GM18507 (cell line): ENCODE measurements at regions not wholly inside any gene's neighbourhood (a gene's known extent, or its start where the extent isn't known, plus 50 kb on each side); places are given as distances from the start of the nearest gene placed in this dataset.
"Not testable (repeated sequence)": the region's sequence is repeated elsewhere in the genome, so short reads cannot be mapped to it uniquely, and the experiment has no call there.

Experiments used
- DNase-seq: peaks from one replicate; pipeline ENCODE4 v3.0.0; 2011; ENCODE audit warnings: low read depth; ENCODE audit not compliant: insufficient read length; ENCODE audit errors: extremely low spot score
- FAIRE-seq: peaks from 2 replicates; lab custom pipeline; 2011; peaks lifted over from hg19 to GRCh38; lab: Jason Lieb, UNC

DNA sequence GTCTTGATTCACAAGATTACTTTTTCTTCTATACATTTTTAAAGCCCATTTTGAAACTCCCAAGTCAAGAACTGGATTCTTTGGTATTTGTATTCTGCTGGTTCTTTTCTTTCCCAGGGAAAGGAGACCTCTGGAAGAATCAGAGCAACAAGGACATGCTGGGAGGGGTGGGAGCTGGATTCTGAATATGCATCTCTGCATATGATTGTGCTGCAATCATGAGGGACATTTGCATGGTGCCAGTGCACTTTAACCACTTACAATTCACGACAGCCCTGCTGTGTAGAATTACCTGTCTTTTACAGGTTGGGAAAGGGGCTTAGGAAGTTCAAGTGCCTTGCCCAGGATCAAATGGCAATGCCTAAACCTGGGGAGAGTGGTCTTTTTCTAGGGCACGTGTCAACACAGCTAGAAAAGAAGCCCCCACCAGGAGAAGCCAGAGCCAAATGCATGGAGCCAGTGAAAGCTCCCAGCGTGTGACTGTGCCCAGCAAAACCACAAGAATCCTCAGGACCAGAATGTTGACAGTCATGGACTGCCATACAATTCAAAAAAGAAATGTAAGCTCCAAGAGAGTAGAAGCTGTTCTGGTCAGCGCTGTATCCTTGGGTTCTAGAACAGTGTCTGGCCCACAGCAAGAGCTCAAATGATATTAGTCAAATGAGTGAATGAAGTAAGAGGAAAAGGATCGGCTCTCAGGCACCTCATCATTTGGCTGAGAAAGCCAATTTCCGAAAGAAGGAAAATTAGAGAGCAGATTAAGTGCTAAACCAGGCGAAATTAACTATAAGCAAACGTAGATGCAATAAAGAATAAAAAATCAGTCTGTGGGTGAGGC lies 84.5 kb upstream of the MEF2A start:
- no peak for DNase-seq
- FAIRE-seq, result no peak

DNA sequence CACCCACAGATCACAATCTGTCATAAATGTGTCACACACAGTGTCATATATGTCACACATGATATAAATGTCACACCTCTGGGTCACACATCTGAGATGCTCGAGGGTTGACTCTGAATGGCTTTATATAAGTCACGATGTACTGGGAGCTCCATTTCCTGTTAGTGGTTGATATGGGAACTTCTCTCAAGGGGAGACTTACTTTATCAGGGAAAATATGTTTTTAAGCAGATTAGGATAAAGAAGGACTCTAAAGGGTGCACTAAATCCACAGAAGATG lies 83.9 kb upstream of the MEF2A start:
- no peak for FAIRE-seq

DNA sequence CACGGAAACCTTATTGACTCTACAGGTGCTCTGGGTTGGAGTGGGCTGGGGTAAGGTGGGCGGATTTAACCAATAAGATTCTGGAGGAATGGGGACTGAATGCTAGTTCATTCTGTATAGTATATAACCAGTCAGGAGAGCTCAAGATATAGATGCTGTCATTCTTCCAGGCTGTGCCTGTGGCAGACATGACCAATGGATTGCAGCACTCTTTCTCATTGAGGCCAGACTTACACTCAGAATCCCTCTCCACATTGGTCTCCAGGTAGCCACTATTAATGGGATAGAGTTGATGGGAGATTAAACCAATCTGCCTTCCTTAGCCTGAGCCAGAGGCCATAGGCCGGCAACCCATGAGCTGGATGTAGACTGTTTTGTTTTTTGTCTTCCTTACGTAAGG lies 82.8 kb upstream of the MEF2A start:
- FAIRE-seq (no peak), DNase-seq (no peak)

More for the DNA sequence above, 83.9 kb upstream of the MEF2A start:
- DNase-seq, result no peak

DNA sequence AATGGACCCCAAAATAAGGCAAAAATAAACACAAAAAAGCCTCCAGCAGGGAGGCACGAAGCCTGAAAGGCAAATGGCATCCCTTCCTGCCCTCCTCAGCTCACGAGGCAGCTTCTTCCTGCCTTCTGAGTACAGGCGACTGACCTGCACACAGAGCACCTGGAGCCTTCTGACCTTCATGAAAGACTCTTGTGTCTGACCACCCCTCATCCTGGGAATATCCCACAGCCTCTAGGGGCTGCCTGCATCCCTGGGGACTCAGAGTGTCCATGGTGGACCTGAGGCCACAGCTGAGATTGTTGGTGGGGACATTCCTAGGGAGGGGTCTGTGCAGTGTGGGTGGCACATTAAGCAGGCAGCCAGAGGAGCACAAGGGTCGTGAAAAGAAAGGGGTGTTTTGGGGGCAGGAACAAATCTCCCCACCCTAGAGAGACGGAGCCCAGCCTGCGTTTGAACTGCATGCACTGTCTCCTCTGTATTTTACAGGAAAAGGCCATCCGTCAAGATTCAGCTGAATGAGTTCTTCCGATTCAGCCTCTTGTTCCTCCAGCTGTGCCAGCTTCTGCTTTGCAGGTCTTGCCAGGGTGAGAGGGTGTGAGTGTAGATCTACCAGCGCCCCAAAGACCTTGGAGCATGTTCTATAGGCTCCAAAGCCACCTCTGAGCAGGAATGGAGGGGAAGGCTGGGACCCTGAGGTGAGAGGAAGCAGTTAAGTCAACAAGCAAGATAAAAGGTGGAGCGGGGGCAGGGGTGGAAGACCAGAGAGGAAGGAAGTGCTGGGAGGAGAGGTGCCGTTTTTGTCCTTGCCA lies 80.4 kb upstream of the MEF2A start:
- FAIRE-seq (no peak), DNase-seq (no peak)

DNA sequence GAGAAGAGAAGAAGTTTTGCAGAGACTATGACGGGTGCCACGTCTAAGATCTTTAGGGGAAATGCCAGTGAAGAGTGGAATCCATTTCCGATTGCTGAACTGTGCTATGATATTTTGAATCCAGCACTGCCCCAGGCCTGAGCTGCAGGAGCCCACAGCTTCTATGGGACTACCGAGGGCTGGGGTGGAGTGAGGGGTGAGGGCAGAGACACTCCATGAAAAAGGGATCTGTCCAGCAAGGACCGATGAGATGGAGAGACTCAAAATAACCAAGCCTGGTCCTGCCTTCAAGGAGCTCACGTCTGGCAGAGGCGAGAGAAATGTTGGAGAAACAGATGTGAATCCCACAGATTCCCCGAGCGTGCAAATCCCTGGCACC lies 79.8 kb upstream of the MEF2A start:
- DNase-seq, result no peak
- no peak for FAIRE-seq

DNA sequence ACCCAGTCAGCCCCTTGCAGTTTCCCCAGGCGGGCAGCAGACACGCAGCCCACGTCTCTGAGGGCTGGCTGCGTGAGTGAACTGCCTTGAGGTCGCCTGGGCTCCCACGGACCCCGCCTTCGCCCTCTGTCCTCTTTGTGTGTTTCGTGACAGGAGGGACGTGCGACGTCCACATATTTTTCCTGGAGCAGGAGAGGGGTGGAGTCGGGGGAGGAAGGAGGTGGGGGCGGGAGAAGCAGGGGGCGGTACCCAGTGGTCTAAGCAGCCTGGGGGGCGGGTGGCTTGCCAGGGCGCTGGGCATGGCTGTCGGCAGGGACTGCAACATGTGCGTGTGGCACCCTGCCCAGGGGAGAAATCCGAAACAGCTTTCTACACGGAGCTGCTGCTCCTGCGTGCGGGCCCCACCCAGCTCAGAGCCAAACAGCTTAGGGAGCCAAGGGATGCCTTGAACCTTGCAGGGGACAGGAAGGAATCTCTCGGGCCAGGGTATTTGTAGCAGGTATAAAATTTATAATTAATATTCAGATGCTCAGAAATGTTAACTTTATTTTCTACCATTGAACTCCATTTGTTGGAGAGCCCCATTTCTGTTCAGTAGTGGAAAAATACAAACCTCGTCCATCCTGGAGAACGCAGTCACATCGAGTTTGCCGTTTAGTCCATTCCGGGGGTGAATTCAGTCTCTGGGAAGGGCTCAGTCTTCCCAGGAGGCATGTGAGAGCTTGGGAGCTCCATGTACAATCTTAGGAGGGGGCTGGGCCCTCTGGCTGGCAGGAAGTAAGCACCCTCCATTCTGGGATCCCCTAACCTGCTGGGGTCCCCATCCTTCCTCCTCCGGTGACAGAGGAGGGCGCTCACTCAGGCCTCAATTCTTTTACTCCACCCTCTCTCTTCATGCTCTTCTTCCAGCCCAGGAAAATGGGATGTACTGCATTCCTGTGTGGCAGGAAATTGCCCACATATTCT lies 79.1 kb upstream of the MEF2A start:
- FAIRE-seq, result no peak
- DNase-seq, result no peak

DNA sequence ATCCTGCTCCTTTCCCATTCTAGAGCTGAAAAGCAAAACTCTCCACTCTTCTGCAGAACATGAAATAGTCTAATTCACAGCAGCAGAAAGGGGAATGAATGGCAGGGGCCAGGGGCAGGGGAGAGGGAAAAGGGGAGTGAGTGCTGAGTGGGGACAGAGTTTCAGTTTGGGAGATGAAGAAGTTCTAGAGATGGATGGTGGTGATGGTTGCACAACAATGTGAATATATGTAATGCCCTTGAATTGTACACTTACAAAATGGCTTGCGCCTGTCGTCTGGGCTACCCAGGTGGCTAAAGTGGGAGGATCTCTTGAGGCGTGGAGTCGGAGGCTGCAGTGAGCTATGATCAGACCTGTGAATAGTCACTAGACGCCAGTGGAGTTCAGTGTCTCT lies 78.5 kb upstream of the MEF2A start:
- DNase-seq, result no peak
- no peak for FAIRE-seq

DNA sequence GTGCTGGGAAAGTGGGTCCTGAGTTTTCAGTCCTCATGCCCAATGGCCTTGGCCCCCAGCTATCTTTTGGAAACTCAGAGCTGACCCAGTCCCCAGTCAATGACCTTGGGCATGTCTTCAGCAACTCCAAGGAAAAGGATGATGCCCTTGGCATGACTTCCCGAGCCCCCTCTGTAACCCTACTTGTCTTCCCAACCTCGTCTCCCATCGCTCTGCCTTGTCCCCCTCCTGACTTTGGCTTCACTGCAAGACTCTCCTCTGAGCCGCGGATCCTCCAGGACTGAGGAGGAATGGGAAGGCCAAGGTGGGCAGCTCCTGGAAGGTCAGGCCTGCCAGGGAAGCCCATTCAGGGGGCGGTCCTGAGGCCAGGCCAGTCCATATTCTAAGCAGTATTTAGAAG lies 73.5 kb upstream of the MEF2A start:
- DNase-seq (no peak), FAIRE-seq (no peak)

DNA sequence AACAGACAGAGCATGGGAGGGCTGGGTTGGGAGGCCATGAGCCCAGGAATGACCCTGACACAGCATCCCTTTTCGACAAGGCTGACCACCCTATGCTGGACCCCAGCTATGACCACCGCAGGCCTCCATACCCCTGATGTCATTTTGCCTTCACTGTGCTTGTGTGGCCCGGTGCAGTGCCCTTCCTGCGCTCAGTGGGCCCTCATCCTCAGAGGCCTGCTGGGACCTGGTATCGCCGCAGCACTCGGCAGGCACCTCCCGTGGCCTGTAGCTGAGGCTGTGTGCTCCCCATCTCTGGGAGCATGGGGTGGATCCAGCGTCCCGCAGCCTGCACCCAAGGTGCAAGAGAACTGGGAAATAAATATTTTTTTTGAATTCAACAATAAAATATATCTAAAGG lies 73.1 kb upstream of the MEF2A start:
- no peak for DNase-seq
- FAIRE-seq, result no peak

DNA sequence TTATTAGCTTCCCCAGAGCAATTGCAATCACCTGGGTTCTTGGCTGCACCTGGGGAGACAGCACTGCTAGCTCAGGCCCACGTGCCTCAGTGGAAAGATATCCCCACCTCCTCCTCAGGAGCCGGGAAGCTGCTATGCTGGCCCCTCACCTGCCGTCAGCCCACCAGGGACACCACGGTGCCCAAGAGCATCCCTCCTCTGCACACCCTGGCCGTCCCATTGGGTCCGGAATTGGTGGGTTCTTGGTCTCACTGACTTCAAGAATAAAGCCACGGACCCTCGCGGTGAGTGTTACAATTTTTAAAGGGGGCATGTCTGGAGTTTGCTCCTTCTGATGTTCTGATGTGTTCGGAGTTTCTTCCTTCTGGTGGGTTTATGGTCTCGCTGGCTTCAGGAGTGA lies 72.3 kb upstream of the MEF2A start:
- FAIRE-seq (no peak), DNase-seq (no peak)

DNA sequence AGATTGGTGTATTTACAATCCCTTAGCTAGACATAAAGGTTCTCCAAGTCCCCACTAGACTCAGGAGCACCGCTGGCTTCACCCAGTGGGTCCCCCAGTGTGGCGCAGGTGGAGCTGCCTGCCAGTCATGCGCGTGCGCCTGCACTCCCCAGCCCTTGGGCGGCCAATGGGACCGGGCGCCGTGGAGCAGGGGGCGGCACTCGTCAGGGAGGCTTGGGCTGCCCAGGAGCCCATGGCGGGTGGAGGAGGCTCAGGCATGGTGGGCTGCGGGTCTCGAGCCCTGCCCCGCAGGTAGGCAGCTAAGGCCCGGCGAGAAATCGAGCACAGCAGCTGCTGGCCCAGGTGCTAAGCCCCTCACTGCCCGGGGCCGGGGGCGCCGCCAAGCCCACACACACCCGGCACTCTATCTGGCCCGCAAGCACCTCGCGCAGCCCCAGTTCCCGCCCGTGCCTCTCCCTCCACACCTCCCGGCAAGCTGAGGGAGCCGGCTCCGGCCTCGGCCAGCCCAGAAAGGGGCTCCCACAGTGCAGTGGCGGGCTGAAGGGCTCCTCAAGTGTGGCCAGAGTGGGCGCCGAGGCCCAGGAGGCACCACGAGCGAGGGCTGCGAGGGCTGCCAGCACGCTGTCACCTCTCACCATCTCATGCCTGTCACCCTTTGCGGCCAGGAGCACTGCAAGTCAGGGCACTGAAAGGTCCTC lies 71.1 kb upstream of the MEF2A start:
- not testable (repeated sequence) for DNase-seq, FAIRE-seq

DNA sequence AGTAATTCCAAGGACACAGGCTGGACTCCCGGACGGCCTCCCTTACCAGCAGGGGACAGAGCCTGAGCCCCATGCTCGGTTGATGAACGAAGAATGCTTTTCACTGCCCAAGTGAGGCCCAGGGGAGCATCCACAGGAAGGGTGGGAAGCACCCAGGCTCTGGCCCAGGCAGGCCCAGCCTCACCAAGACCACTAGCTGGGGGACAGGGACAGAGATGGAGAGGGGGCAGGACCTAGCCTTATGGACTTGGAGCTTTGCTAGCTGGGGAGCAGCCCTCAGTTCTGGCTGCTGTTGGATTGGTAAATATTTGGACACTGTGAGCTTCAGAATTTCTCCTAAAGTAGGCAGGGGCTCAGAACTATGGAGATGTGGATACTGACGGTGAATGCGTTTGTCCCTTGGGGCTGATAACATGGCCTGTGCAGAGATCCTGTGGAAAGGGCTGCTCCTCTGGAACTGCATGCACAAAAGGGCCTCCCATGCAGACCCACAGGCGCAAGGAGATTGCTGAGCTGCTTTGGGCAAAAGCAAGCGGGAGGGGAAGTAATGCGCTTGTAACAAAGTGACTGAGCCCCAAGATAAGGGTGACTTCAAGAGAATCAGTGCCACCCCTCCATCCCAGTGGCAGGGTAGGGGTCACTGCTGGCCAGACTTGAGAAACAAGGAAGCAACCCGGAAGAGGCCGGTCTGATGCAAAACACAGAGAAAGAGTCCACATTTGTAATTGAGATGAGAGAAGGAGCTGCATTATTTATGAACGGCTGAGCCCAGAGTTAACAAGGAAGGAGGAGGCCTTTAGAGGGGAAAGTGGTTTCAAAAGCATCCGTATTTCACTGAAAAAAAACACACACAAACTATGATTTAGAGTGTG lies 70.1 kb upstream of the MEF2A start:
- no peak for DNase-seq
- no peak for FAIRE-seq

DNA sequence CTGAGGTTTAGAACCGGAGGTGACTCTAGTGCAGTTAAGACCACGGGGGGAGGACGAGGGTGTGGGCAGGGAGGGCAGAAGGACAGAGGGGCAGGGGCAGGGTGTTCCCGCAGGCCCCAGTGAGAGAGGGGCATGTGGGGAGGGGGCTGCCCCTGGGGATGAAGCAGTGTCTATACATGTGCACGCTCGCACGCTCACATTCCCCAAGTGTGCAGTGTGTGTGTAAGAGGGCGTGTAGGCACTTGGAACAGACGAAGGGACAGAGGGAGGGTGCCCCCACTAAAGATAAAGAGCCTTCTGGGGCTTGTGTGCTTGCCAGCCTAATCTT lies 69.5 kb upstream of the MEF2A start:
- DNase-seq, result no peak
- no peak for FAIRE-seq

DNA sequence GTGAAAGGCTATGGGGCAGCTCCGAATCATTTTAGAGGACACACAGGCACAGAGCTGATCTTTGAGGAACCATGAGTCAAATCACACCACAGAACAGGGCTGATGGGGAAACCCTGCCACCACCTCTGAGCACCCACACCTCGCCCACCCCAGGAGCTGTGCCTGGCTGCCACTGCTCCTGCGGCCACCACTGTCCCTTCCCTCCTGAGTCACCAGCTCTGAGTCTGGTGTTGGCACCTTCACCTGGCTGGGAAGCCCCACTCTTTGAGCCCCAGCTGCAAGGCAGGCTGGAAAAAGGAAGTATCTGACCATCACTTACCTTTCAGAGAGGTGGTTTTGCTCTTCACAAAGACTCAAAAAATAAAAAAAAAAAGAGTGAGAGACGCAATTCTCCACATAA lies 63.6 kb upstream of the MEF2A start:
- DNase-seq, result peak; percentile 57

DNA sequence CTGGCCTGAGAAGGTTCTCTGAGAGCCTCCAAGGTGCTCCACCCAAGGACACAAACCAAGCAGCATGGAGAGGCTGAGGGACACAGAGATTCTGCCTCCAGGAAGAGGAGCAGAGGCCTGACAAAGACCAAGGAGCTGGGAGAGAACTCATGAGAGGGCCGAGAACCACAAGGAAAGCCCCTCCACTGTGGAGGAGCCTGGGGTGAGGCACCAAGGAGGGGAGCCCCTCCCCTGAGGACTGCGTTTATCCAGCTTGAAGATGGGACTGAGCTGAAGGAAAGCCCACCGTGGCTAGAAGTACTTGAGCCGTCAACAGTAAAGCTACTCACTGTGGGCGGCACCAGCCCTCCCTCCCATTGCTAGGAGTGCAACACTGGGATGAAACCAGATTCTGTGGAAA lies 63.1 kb upstream of the MEF2A start:
- no peak for FAIRE-seq

More for the DNA sequence above, 63.6 kb upstream of the MEF2A start:
- peak; percentile 94 for FAIRE-seq

DNA sequence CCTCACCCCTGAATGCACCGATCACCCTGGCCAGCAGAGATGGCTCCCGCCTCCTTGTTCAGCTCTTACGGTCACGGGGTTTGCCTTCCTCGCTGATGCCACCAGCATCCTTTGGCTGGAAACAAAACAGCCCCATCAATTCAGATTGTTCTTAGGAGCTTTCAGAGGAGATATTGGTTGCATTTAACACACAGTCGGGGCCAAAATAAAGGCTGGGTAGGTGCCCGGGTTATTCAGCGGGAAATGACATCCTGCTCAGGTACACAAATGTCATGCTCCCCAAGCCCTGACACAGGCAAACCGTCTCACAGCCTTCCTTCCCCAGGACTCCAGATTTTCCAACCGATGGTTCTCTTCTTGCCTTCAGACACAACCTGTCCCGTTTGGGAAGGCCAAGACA lies 62.4 kb upstream of the MEF2A start:
- FAIRE-seq, result no peak
- DNase-seq, result no peak

More for the DNA sequence above, 63.1 kb upstream of the MEF2A start:
- DNase-seq, result no peak

DNA sequence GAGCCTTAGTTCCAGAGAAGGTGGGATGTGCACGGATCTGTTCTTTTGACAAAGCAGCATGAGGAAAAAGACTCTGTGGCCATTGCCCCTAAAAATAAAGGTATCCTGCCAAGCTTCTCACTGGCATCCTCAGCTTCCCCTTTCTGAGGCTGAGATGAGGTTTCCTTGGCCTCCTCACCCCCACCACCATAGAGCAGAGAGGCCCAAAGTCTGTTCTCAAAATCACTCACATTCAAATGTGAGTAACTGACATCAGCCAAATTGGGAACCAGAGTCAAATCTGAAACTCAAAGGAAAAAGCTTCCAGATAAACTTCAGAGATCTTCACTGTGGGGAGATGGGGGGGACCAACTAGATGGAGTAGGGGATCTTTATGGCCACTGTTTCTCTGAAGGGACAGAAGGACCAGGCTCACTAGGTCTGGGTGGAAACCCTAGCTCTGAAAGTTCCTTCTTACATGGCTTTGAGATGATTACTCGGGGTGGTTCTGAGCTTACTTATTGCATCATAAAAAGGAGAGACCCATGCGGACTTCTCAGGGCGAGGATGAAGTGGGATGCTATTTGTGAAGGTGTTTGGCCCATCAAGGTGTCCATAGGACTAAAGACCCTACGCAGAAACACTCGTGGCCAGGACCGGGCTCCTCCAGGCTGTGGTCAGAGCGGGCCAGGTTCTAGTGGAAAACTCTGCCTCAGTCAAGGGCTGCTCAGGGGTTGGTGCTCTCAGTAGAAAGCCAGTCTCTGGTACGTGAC lies 61.5 kb upstream of the MEF2A start:
- FAIRE-seq, result peak; percentile 97

More for the DNA sequence above, 61.5 kb upstream of the MEF2A start:
- DNase-seq, result no peak
